ENCODE measurements at regions not wholly inside any gene's neighbourhood (a gene's known extent, or its start where the extent isn't known, plus 50 kb on each side); places are given as distances from the start of the nearest gene placed in this dataset.

DNA sequence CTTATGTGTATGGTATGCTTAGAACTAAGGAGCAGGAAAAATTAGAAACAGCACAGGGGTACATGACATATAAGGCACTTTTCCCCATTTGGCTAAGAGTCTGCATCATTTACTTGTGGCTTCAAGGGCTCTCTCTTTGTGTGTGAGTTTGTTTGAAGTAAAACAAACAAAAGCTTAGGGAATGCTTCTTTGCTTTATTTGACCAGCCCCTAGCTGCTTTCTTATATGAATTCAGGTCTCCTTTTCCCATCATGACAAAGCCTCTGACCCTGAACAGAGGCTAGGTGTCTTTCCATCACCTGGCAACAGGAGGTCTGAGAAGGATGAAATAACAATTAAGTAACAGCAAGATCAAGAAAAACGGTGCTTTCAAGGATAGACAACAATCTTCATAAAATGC is 643.8 kb upstream of the ADGRL2 start:
- no peak overlapping the region for H3K9ac ChIP-seq (ENCODE audit: low read length)
- H3K27ac ChIP-seq (ENCODE audit: low read depth, low read length), result no peak overlapping the region
- no peaks in the 10 kb centered on the region for H3K9me3 ChIP-seq (ENCODE audit: low read length)
- H3K27me3 ChIP-seq (ENCODE audit: control insufficient read depth in 1 of 2, insufficient read depth in 2 of 2, low read length in 2 of 2), result no peaks in the 10 kb centered on the region
- no peak overlapping the region for H3K4me3 ChIP-seq (ENCODE audit: low read depth in 1 of 2, low read length in 2 of 2)
- H3K36me3 ChIP-seq (ENCODE audit: insufficient read depth, low read length), result no peaks in the 10 kb centered on the region
- H3K4me1 ChIP-seq (ENCODE audit: insufficient read depth, low read length), result peaks cover 8% of the 10 kb centered on the region

DNA sequence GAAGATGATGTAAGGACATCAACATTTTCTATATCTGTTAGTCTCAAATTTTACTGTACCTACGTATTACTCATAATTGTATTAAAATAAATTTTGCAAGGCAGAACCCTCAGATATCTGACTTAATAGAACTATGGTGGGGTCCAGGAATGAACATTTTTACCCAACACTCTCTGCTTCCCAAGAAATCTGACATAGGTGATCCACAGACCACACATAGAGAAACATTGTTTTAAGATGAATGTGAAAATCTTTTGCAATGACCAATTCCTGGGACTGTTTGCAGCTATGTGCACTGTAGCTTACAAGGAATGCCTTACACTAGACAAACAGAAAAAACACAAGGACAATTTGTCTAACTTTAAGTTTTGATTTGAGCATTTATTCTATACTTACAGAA is 645.6 kb upstream of the ADGRL2 start:
- Histone ChIP-seq H3K27ac (ENCODE audit: low read depth, low read length) (no peak overlapping the region), H3K27me3 (ENCODE audit: control insufficient read depth in 1 of 2, insufficient read depth in 2 of 2, low read length in 2 of 2) (no peaks in the 10 kb centered on the region), H3K4me3 (ENCODE audit: low read depth in 1 of 2, low read length in 2 of 2) (no peak overlapping the region), H3K9me3 (ENCODE audit: low read length) (no peaks in the 10 kb centered on the region), H3K4me1 (ENCODE audit: insufficient read depth, low read length) (peaks cover 8% of the 10 kb centered on the region), H3K9ac (ENCODE audit: low read length) (no peak overlapping the region), H3K36me3 (ENCODE audit: insufficient read depth, low read length) (no peaks in the 10 kb centered on the region)

DNA sequence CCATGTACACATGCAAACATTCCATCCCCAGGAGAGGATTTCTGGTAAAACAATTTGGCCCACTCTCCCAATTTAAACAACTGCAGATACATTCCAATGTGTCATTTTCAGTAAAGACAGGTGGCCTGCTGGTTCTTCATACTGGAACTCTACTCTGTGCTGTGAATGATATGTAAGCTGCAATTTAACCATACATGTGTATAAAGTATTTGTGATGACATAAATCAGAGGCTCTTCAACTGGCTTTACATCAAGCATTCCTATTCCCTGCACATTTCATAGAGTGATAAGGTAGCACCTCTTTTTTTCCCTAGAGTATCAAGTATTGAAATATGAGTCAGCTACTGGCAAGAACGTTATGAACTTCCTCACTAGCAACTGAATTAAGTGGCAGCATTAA is 649.5 kb upstream of the ADGRL2 start:
- Histone ChIP-seq H3K9me3 (ENCODE audit: low read length) (no peaks in the 10 kb centered on the region), H3K27ac (ENCODE audit: low read depth, low read length) (no peak overlapping the region), H3K4me3 (ENCODE audit: low read depth in 1 of 2, low read length in 2 of 2) (no peak overlapping the region), H3K9ac (ENCODE audit: low read length) (no peak overlapping the region), H3K4me1 (ENCODE audit: insufficient read depth, low read length) (no peaks in the 10 kb centered on the region), H3K36me3 (ENCODE audit: insufficient read depth, low read length) (no peaks in the 10 kb centered on the region), H3K27me3 (ENCODE audit: control insufficient read depth in 1 of 2, insufficient read depth in 2 of 2, low read length in 2 of 2) (no peaks in the 10 kb centered on the region)

DNA sequence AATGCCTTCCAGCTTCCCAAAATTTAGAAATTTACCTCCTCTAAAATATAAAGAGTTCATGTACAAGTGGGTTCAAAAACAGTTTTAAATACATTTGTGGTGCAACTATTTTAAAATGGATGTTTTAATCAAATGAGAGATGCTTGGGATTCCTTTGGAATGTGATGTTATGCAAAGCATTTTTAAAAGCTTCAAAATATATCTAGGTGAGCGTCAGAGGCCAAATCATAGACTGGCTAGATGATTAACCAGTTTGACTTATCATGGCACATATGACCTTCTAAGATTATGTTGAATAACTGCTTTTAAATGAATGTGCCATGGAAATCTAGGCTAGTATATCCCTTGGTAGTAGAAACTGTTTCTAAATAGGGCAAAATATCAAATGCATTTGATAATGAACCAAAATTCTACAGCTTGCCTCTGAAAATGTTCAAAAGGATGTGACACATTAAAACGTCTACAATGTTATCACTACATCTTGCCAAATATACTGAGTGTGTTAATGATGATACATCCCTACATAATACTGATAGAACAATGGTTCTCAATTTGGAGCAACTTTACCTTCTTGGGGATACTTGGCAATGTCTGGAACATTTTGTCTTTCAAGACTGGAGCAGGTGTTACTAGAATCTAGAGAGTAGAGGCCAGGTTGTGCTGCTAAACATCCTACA is 650.9 kb upstream of the ADGRL2 start:
- no peaks in the 10 kb centered on the region for H3K9me3 ChIP-seq (ENCODE audit: low read length)
- H3K9ac ChIP-seq (ENCODE audit: low read length), result no peak overlapping the region
- no peak overlapping the region for H3K4me3 ChIP-seq (ENCODE audit: low read depth in 1 of 2, low read length in 2 of 2)
- H3K27me3 ChIP-seq (ENCODE audit: control insufficient read depth in 1 of 2, insufficient read depth in 2 of 2, low read length in 2 of 2), result no peaks in the 10 kb centered on the region
- no peaks in the 10 kb centered on the region for H3K4me1 ChIP-seq (ENCODE audit: insufficient read depth, low read length)
- H3K27ac ChIP-seq (ENCODE audit: low read depth, low read length), result no peak overlapping the region
- H3K36me3 ChIP-seq (ENCODE audit: insufficient read depth, low read length), result no peaks in the 10 kb centered on the region

DNA sequence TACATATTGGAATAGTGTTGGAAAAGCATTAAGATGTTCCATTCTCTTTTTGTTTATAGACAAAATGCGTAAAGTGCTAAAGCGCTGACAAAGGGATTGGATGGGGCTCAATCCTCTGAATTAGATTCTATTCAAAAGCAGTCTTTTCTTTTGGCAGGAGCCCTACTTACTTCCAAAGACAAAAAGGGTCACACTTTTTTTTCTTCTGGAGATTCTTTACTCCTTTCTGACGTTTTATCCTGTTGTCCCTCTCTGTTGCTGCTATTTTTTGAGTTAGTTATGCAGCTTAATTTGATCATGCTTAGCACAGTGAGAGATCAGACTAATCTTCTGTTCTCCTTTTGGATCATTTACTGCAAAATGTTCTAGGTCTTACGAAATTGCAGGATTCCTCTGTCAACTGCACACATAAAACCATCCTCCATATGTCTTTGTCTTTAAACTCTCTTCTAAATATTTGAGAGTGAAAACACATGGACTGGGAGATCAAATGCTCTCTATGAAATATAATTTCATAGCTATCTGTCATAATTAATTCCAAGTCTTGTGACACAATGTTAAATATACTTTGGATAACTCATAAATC is 656.4 kb upstream of the ADGRL2 start:
- H3K36me3 ChIP-seq (ENCODE audit: insufficient read depth, low read length), result no peaks in the 10 kb centered on the region
- H3K9me3 ChIP-seq (ENCODE audit: low read length), result no peaks in the 10 kb centered on the region
- no peak overlapping the region for H3K9ac ChIP-seq (ENCODE audit: low read length)
- no peaks in the 10 kb centered on the region for H3K4me1 ChIP-seq (ENCODE audit: insufficient read depth, low read length)
- no peak overlapping the region for H3K27ac ChIP-seq (ENCODE audit: low read depth, low read length)
- no peaks in the 10 kb centered on the region for H3K27me3 ChIP-seq (ENCODE audit: control insufficient read depth in 1 of 2, insufficient read depth in 2 of 2, low read length in 2 of 2)
- H3K4me3 ChIP-seq (ENCODE audit: low read depth in 1 of 2, low read length in 2 of 2), result no peak overlapping the region

GRCh38 chr1:81142099-81142826 is 658.5 kb upstream of the ADGRL2 start:
- Histone ChIP-seq H3K4me3 (ENCODE audit: low read depth in 1 of 2, low read length in 2 of 2) (no peak overlapping the region), H3K4me1 (ENCODE audit: insufficient read depth, low read length) (no peaks in the 10 kb centered on the region), H3K9me3 (ENCODE audit: low read length) (no peaks in the 10 kb centered on the region), H3K27me3 (ENCODE audit: control insufficient read depth in 1 of 2, insufficient read depth in 2 of 2, low read length in 2 of 2) (no peaks in the 10 kb centered on the region), H3K36me3 (ENCODE audit: insufficient read depth, low read length) (no peaks in the 10 kb centered on the region), H3K27ac (ENCODE audit: low read depth, low read length) (no peak overlapping the region), H3K9ac (ENCODE audit: low read length) (no peak overlapping the region)

- Histone ChIP-seq H3K27ac (ENCODE audit: low read depth, low read length) (no peak overlapping the region), H3K4me1 (ENCODE audit: insufficient read depth, low read length) (no peaks in the 10 kb centered on the region), H3K9ac (ENCODE audit: low read length) (no peak overlapping the region), H3K27me3 (ENCODE audit: control insufficient read depth in 1 of 2, insufficient read depth in 2 of 2, low read length in 2 of 2) (no peaks in the 10 kb centered on the region), H3K4me3 (ENCODE audit: low read depth in 1 of 2, low read length in 2 of 2) (no peak overlapping the region), H3K9me3 (ENCODE audit: low read length) (no peaks in the 10 kb centered on the region), H3K36me3 (ENCODE audit: insufficient read depth, low read length) (no peaks in the 10 kb centered on the region)
Measured at GRCh38 chr1:81135524-81135923, 665.2 kb upstream of the ADGRL2 start.

DNA sequence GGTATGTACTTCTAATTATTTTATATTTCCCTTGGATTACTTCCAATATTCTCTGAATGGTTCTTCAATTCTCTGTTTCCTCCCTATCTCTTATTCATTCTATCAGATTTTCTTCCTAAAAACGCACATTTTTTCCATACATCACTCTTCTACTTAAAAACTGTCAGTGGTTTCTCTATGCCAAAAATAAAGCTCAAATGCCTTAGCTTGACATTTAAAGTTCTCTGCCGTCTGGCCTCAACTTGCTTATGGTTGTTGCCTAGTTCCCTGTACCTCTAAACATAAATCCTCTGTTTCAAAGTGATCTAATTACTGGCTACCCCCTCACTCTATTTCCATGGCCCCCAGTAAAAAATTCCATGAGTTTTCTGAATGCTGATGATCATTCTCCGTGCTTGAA is 671.0 kb upstream of the ADGRL2 start:
- no peaks in the 10 kb centered on the region for H3K4me1 ChIP-seq (ENCODE audit: insufficient read depth, low read length)
- H3K36me3 ChIP-seq (ENCODE audit: insufficient read depth, low read length), result no peaks in the 10 kb centered on the region
- H3K4me3 ChIP-seq (ENCODE audit: low read depth in 1 of 2, low read length in 2 of 2), result no peak overlapping the region

DNA sequence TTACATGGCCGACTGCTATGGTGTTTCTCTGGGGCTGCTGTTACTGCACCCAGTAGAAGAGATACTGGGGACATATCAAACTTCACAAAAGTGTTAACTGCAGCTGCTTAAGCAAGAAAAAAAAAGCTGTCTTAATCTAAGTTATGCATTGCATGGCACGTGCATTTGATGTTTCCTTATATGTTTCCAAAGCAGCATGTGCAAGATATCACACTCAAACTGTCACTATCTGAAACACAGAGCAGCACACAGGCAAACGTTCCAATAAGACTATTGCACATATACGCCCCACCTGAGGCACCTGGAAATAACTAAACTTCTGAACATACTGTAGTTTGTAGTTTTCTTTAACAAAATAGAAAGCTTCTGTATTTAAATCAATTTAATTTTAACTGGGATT is 671.4 kb upstream of the ADGRL2 start:
- Histone ChIP-seq H3K27ac (ENCODE audit: low read depth, low read length) (no peak overlapping the region), H3K36me3 (ENCODE audit: insufficient read depth, low read length) (no peaks in the 10 kb centered on the region), H3K4me1 (ENCODE audit: insufficient read depth, low read length) (no peaks in the 10 kb centered on the region), H3K9ac (ENCODE audit: low read length) (no peak overlapping the region), H3K27me3 (ENCODE audit: control insufficient read depth in 1 of 2, insufficient read depth in 2 of 2, low read length in 2 of 2) (no peaks in the 10 kb centered on the region), H3K9me3 (ENCODE audit: low read length) (no peaks in the 10 kb centered on the region), H3K4me3 (ENCODE audit: low read depth in 1 of 2, low read length in 2 of 2) (no peak overlapping the region)

More for the DNA sequence above, 671.0 kb upstream of the ADGRL2 start:
- no peak overlapping the region for H3K27ac ChIP-seq (ENCODE audit: low read depth, low read length)
- no peak overlapping the region for H3K9ac ChIP-seq (ENCODE audit: low read length)
- H3K9me3 ChIP-seq (ENCODE audit: low read length), result no peaks in the 10 kb centered on the region
- no peaks in the 10 kb centered on the region for H3K27me3 ChIP-seq (ENCODE audit: control insufficient read depth in 1 of 2, insufficient read depth in 2 of 2, low read length in 2 of 2)

DNA sequence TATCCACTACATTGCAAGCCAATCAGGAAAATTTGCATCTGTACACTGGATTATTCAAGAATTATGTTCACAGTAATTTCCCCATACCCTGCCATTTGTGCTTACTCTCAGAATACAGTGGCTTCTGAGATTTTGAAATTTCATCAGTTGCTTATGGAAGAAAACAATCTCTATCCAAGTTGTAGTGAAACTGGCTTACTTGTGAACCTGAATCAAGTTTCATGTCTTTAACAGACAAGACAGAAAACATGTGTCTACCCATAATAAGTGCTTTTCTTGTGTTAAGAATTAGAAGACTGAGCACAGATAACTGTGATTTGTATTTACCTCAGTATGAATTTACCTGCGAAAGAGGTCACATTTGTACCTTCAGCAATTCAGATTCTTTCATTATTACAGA is 672.7 kb upstream of the ADGRL2 start:
- H3K27ac ChIP-seq (ENCODE audit: low read depth, low read length), result no peak overlapping the region
- H3K27me3 ChIP-seq (ENCODE audit: control insufficient read depth in 1 of 2, insufficient read depth in 2 of 2, low read length in 2 of 2), result no peaks in the 10 kb centered on the region
- no peaks in the 10 kb centered on the region for H3K9me3 ChIP-seq (ENCODE audit: low read length)
- H3K4me1 ChIP-seq (ENCODE audit: insufficient read depth, low read length), result no peaks in the 10 kb centered on the region
- no peak overlapping the region for H3K4me3 ChIP-seq (ENCODE audit: low read depth in 1 of 2, low read length in 2 of 2)
- H3K9ac ChIP-seq (ENCODE audit: low read length), result no peak overlapping the region
- H3K36me3 ChIP-seq (ENCODE audit: insufficient read depth, low read length), result no peaks in the 10 kb centered on the region

DNA sequence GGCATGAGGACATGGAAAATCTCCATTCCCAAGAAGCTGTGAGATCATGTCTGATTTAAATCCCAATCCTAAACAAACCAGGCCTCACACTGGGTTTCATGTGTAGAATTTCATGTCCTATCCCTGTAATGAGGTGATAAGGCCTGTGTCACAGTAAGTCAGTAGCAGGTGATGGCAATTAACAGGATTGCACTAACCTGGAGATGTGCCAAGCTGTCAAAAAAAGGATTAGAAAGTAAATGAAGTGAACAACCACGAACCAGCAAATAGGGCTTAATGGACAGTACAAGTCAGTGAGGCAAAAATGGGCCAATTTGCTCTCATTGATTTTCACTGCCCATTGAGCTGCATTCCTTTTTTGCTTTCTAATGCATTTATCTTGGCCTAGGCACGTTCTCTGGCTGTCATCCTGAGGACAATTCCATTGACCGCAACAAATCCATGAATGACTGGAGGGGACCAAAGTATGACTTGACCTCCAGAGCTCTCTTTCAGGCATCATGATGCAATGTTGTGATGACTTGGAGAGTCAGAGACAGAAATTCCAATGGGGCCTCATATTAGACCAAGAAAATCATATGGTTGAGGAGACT is 673.6 kb upstream of the ADGRL2 start:
- Histone ChIP-seq H3K27ac (ENCODE audit: low read depth, low read length) (no peak overlapping the region), H3K4me1 (ENCODE audit: insufficient read depth, low read length) (no peaks in the 10 kb centered on the region), H3K9ac (ENCODE audit: low read length) (no peak overlapping the region), H3K9me3 (ENCODE audit: low read length) (no peaks in the 10 kb centered on the region), H3K27me3 (ENCODE audit: control insufficient read depth in 1 of 2, insufficient read depth in 2 of 2, low read length in 2 of 2) (no peaks in the 10 kb centered on the region), H3K4me3 (ENCODE audit: low read depth in 1 of 2, low read length in 2 of 2) (no peak overlapping the region), H3K36me3 (ENCODE audit: insufficient read depth, low read length) (no peaks in the 10 kb centered on the region)
